NCI-H524 treated with DMSO at 0.1 percent for 48 hours (cell line): ENCODE measurements at regions not wholly inside any gene's neighbourhood (a gene's known extent, or its start where the extent isn't known, plus 50 kb on each side); places are given as distances from the start of the nearest gene placed in this dataset.

Source experiments
- DNase-seq: peaks from one replicate; lab custom pipeline; 2025; lab: John Stamatoyannopoulos, UW

- DNase-seq = no peak
Observed at GRCh38 chr11:10619131-10619680, 50.7 kb upstream of the LYVE1 start.

- DNase-seq = no peak
Observed at GRCh38 chr11:10618490-10618889, 50.0 kb upstream of the LYVE1 start.
